ENCODE measurements at regions not wholly inside any gene's neighbourhood (a gene's known extent, or its start where the extent isn't known, plus 50 kb on each side); places are given as distances from the start of the nearest gene placed in this dataset.

- Histone ChIP-seq H3K4me3 (ENCODE audit: low read depth, low read length) (no peak overlapping the region), H3K36me3 (ENCODE audit: control insufficient read depth in 2 of 2, insufficient read depth in 1 of 2, low read length in 2 of 2) (no peaks in the 10 kb centered on the region), H3K27ac (ENCODE audit: extremely low read depth, low read depth, low read length) (no peak overlapping the region), H3K4me1 (ENCODE audit: control insufficient read depth, insufficient read depth, low read length) (no peaks in the 10 kb centered on the region), H3K9me3 (ENCODE audit: control insufficient read depth, insufficient read depth, low read depth, low read length) (no peaks in the 10 kb centered on the region)
- ChIA-PET CTCF (no interaction called here), POLR2A (no interaction called here)
- TF ChIP-seq ZNF639 (tag by site-specific recombination; IDR thresholded peaks at IDR 0.05) (no peak), ZNF555 (tag by site-specific recombination; conservative IDR thresholded peaks at IDR 0.05) (no peak), ZNF292 (tag by site-specific recombination; IDR thresholded peaks at IDR 0.05; ENCODE audit: borderline replicate concordance, low read depth) (no peak), MEIS1 (CRISPR knock-in tag; IDR thresholded peaks at IDR 0.05; ENCODE audit: borderline replicate concordance) (no peak), ZNF585B (tag by site-specific recombination; IDR thresholded peaks at IDR 0.05) (no peak), ZNF792 (tag by site-specific recombination; IDR thresholded peaks at IDR 0.05) (no peak)
These were observed 71.2 kb upstream of the STX18 start for GRCh38 chr4:4613126-4613465.

DNA sequence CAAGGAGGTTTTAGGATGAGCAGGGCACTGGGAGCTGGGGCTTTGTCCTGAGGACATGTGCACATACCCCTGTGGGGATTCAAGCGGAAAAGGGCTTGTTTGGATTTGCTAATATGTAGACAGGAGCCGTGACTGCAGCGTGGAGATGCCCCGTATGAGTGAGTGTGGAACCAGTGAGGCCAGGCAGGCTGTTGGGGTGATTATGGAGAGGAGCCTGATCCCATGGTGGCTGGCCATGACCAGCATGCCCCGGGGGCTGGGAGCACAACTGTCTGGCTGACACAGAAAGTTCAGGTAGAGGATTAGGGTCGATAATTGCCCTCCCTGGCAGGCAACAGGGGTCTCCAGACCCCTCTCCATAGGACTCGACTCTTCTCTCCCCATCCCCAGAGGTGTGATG lies 68.8 kb upstream of the STX18 start:
- TF ChIP-seq ZNF10 (tag by site-specific recombination; IDR thresholded peaks at IDR 0.05) (no peak), TCF7L2 (IDR thresholded peaks at IDR 0.05; ENCODE audit: borderline replicate concordance, low read depth, low read length) (no peak), ZNF175 (tag by site-specific recombination; IDR thresholded peaks at IDR 0.05) (no peak), ZNF670 (tag by site-specific recombination; IDR thresholded peaks at IDR 0.05; ENCODE audit: low read depth) (no peak), ZNF155 (tag by site-specific recombination; IDR thresholded peaks at IDR 0.05) (no peak), ZNF623 (tag by site-specific recombination; IDR thresholded peaks at IDR 0.05) (no peak), ZNF707 (tag by site-specific recombination; IDR thresholded peaks at IDR 0.05) (no peak), ZNF660 (tag by site-specific recombination; IDR thresholded peaks at IDR 0.05) (no peak), KLF10 (tag by site-specific recombination; IDR thresholded peaks at IDR 0.05) (no peak), ZNF585B (tag by site-specific recombination; IDR thresholded peaks at IDR 0.05) (no peak), KLF17 (tag by site-specific recombination; IDR thresholded peaks at IDR 0.05) (no peak), ZNF248 (tag by site-specific recombination; IDR thresholded peaks at IDR 0.05) (no peak), ZNF350 (tag by site-specific recombination; IDR thresholded peaks at IDR 0.05) (no peak), ZNF416 (tag by site-specific recombination; IDR thresholded peaks at IDR 0.05) (no peak), ZNF629 (tag by site-specific recombination; IDR thresholded peaks at IDR 0.05) (no peak), ZNF571 (tag by site-specific recombination; IDR thresholded peaks at IDR 0.05) (no peak)
- TF ChIP-seq, protein P1, sequence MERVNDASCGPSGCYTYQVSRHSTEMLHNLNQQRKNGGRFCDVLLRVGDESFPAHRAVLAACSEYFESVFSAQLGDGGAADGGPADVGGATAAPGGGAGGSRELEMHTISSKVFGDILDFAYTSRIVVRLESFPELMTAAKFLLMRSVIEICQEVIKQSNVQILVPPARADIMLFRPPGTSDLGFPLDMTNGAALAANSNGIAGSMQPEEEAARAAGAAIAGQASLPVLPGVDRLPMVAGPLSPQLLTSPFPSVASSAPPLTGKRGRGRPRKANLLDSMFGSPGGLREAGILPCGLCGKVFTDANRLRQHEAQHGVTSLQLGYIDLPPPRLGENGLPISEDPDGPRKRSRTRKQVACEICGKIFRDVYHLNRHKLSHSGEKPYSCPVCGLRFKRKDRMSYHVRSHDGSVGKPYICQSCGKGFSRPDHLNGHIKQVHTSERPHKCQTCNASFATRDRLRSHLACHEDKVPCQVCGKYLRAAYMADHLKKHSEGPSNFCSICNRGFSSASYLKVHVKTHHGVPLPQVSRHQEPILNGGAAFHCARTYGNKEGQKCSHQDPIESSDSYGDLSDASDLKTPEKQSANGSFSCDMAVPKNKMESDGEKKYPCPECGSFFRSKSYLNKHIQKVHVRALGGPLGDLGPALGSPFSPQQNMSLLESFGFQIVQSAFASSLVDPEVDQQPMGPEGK (tag by site-specific recombination; IDR thresholded peaks at IDR 0.05), result no peak
- TF ChIP-seq, protein P2, sequence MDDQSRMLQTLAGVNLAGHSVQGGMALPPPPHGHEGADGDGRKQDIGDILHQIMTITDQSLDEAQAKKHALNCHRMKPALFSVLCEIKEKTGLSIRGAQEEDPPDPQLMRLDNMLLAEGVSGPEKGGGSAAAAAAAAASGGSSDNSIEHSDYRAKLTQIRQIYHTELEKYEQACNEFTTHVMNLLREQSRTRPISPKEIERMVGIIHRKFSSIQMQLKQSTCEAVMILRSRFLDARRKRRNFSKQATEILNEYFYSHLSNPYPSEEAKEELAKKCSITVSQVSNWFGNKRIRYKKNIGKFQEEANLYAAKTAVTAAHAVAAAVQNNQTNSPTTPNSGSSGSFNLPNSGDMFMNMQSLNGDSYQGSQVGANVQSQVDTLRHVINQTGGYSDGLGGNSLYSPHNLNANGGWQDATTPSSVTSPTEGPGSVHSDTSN (CRISPR knock-in tag; IDR thresholded peaks at IDR 0.05), result no peak
- ChIA-PET POLR2A (no interaction called here), CTCF (no interaction called here)
- Histone ChIP-seq H3K36me3 (ENCODE audit: control insufficient read depth in 2 of 2, insufficient read depth in 1 of 2, low read length in 2 of 2) (no peaks in the 10 kb centered on the region), H3K9me3 (ENCODE audit: control insufficient read depth, insufficient read depth, low read depth, low read length) (no peaks in the 10 kb centered on the region), H3K4me1 (ENCODE audit: control insufficient read depth, insufficient read depth, low read length) (no peaks in the 10 kb centered on the region), H3K27ac (ENCODE audit: extremely low read depth, low read depth, low read length) (no peak overlapping the region), H3K4me3 (ENCODE audit: low read depth, low read length) (no peak overlapping the region)

Data from HEK293 (cell line).